HEK293T (cell line): ENCODE measurements at regions not wholly inside any gene's neighbourhood (a gene's known extent, or its start where the extent isn't known, plus 50 kb on each side); places are given as distances from the start of the nearest gene placed in this dataset.

Experiments used
- CTCF ChIA-PET: fragments of 350-600 bp; formaldehyde crosslinking; extraction: SDS; loops from one replicate; lab custom pipeline; 2021; ENCODE audit warnings: antibody characterized with exemption, inconsistent platforms; lab: Yijun Ruan, JAX
- POLR2A ChIA-PET: fragments of 350-600 bp; formaldehyde crosslinking; extraction: SDS; loops from one replicate; lab custom pipeline; 2020; ENCODE audit warnings: antibody characterized with exemption, inconsistent platforms; lab: Yijun Ruan, JAX
- DNase-seq: peaks from one replicate; pipeline ENCODE4 v3.0.0; 2012; ENCODE audit warnings: mixed read lengths; ENCODE audit errors: extremely low spot score
- ARNT ChIP-seq: fragments of 450-650 bp; IDR thresholded peaks from 2 replicates; pipeline ENCODE4 v1.6.1; 2017; ENCODE audit warnings: mild to moderate bottlenecking
- BHLHE40 ChIP-seq: fragments of 450-650 bp; IDR thresholded peaks from 2 replicates; pipeline ENCODE4 v1.6.1; 2016; ENCODE audit warnings: mild to moderate bottlenecking, moderate library complexity, borderline replicate concordance
- CTBP1 ChIP-seq: fragments of 450-650 bp; IDR thresholded peaks from 2 replicates; pipeline ENCODE4 v1.6.1; 2016; ENCODE audit warnings: borderline replicate concordance
- ELF4 ChIP-seq: fragments of 450-650 bp; IDR thresholded peaks from 2 replicates; pipeline ENCODE4 v1.6.1; 2017; ENCODE audit warnings: antibody characterized with exemption
- FOXA1 ChIP-seq: fragments of 450-650 bp; IDR thresholded peaks from 2 replicates; pipeline ENCODE4 v1.6.1; 2016; ENCODE audit warnings: mild to moderate bottlenecking
- FOXK2 ChIP-seq: fragments of 450-650 bp; IDR thresholded peaks from 2 replicates; pipeline ENCODE4 v1.6.1; 2016; ENCODE audit warnings: mild to moderate bottlenecking
- FOXM1 ChIP-seq: fragments of 450-650 bp; IDR thresholded peaks from 2 replicates; pipeline ENCODE4 v1.6.1; 2017; ENCODE audit warnings: mild to moderate bottlenecking, borderline replicate concordance
- HDGF ChIP-seq: fragments of 450-650 bp; IDR thresholded peaks from 2 replicates; pipeline ENCODE4 v1.6.1; 2017; ENCODE audit warnings: antibody characterized with exemption, borderline replicate concordance
- L3MBTL2 ChIP-seq: fragments of 450-650 bp; conservative IDR thresholded peaks from 2 replicates; pipeline ENCODE4 v1.6.1; 2016; ENCODE audit warnings: mild to moderate bottlenecking
- LEF1 ChIP-seq: fragments of 450-650 bp; IDR thresholded peaks from 2 replicates; pipeline ENCODE4 v1.6.1; 2017; ENCODE audit warnings: mild to moderate bottlenecking, borderline replicate concordance
- NFRKB ChIP-seq: fragments of 450-650 bp; IDR thresholded peaks from 2 replicates; pipeline ENCODE4 v1.6.1; 2016; ENCODE audit warnings: mild to moderate bottlenecking, moderate library complexity
- SP1 ChIP-seq: fragments of 450-650 bp; IDR thresholded peaks from 2 replicates; pipeline ENCODE4 v1.6.1; 2017
- SUZ12 ChIP-seq: fragments of 450-650 bp; IDR thresholded peaks from 2 replicates; pipeline ENCODE4 v1.6.1; 2016; ENCODE audit warnings: mild to moderate bottlenecking
- TARDBP ChIP-seq: fragments of 450-650 bp; IDR thresholded peaks from 2 replicates; pipeline ENCODE4 v1.6.1; 2016
- ZNF384 ChIP-seq: fragments of 450-650 bp; IDR thresholded peaks from 2 replicates; pipeline ENCODE4 v1.6.1; 2016
- TF ChIP-seq, protein P1 (sequence below): fragments of 450-650 bp; IDR thresholded peaks from 2 replicates; pipeline ENCODE4 v1.6.1; 2016

DNA sequence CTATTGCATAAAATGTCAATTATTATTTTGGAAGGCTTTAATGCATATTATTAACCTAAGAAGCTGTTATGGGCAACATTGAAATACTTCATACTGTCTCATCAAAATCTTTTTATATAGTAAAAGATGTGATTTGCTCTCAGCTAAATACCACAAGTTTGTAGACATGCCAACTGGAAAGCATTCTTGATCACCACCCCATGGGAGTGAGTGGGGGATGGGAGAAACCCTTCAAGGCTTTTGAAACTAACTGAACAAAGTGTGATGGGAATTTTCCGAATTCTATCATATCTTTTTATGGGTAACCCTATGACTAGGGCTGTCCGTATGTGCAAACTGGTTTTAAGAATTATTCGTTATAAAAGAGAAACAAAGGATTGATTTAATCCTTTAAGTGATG is 377.3 kb upstream of the JAG1 start:
- CTCF ChIA-PET: no interaction called here
- TF ChIP-seq SP1 (no peak), SUZ12 (no peak), L3MBTL2 (no peak), CTBP1 (no peak), FOXM1 (no peak), ZNF384 (no peak), ARNT (no peak)
- TF ChIP-seq, protein P1, sequence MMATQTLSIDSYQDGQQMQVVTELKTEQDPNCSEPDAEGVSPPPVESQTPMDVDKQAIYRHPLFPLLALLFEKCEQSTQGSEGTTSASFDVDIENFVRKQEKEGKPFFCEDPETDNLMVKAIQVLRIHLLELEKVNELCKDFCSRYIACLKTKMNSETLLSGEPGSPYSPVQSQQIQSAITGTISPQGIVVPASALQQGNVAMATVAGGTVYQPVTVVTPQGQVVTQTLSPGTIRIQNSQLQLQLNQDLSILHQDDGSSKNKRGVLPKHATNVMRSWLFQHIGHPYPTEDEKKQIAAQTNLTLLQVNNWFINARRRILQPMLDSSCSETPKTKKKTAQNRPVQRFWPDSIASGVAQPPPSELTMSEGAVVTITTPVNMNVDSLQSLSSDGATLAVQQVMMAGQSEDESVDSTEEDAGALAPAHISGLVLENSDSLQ: no peak
- DNase-seq: no peak
- POLR2A ChIA-PET: no interaction called here

DNA sequence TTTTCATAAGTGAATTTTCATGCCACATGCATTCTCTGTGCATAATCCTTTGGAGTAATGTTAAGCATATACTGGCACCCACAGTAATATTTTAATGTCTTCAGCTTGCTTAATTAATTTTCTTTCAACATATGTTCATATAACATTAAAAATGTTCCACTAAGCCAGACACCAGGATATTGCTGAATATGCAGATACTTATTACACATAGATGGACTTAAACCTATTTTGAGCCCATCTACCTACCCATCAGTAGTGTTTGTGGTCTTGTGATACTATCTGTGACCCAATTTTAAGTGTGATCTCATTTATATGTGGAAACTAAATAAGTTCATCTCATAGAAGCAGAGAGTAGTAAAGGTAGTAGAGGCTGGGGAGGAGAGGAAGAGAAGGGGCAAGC is 379.5 kb upstream of the JAG1 start:
- ChIA-PET POLR2A (no interaction called here), CTCF (no interaction called here)
- DNase-seq: no peak
- no peak for TF ChIP-seq L3MBTL2
- TF ChIP-seq, protein P1: no peak
- no peak for TF ChIP-seq FOXM1
- TF ChIP-seq NFRKB: no peak
- TF ChIP-seq ZNF384: no peak
- TF ChIP-seq FOXA1: no peak
- no peak for TF ChIP-seq FOXK2
- no peak for TF ChIP-seq TARDBP
- TF ChIP-seq ELF4: no peak
- no peak for TF ChIP-seq BHLHE40
- TF ChIP-seq SP1: no peak
- no peak for TF ChIP-seq ARNT
- TF ChIP-seq LEF1: no peak
- TF ChIP-seq SUZ12: no peak
- no peak for TF ChIP-seq CTBP1
- no peak for TF ChIP-seq HDGF

DNA sequence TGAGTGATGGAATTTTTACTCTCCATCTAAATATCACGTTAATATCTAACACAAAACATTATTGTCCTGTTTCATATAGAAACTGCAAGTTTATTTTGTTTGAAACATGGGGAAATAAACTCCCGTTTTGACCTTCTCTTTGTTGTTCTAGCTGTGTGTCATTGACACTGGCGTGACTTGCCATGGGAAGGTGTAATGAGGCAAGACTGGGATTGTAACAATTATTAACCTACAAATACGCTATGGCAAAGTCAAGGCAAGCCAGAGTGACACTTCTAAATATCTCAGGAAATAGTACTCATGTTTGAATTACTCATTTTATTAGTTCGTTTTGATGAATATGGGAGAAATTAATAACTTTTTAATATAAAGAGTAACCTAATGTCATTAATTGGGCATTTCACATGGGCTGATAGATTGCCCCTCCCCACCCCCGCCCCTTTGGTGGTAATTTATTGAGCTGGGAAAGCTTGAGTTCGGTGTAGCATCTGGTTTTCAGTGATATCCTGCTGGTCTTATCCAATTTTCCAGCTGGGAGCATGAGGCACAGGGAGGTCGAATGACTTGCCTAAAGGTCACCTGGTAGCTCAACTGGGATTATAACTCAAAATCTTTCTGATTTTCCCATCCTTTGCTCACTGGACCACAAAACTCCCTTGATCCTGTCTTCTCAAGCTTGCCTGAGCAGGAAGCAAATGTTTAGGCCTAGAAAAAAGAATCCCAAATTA is 380.6 kb upstream of the JAG1 start:
- TF ChIP-seq HDGF (no peak), SP1 (no peak), ZNF384 (no peak), BHLHE40 (no peak), FOXK2 (no peak), FOXA1 (no peak), L3MBTL2 (no peak), SUZ12 (no peak), CTBP1 (no peak), TARDBP (no peak)
- DNase-seq: no peak
- ChIA-PET CTCF (no interaction called here), POLR2A (no interaction called here)

DNA sequence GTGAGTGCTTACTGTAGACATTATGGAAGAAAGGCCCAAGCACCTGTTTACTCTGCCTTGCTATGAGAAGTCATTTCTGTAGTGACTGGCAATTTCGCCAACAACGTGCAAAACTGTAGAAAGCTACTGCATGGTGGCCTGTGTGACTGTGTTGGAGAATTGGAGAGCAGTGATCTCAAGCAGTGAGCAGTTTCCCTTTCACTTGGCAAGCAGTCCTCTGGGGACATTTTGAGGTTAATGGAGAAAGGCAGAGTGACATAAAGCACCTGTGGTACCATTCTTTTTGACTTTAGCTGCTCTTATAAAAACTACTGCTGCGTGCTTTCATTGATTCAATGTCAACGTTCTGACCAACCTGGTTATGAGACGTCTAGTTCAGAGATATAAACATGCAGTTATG is 382.6 kb upstream of the JAG1 start:
- DNase-seq: no peak
- ChIA-PET CTCF (no interaction called here), POLR2A (no interaction called here)
- TF ChIP-seq SUZ12 (no peak), L3MBTL2 (no peak), FOXA1 (no peak), FOXK2 (no peak), HDGF (no peak), BHLHE40 (no peak)
- TF ChIP-seq, protein P1: no peak

DNA sequence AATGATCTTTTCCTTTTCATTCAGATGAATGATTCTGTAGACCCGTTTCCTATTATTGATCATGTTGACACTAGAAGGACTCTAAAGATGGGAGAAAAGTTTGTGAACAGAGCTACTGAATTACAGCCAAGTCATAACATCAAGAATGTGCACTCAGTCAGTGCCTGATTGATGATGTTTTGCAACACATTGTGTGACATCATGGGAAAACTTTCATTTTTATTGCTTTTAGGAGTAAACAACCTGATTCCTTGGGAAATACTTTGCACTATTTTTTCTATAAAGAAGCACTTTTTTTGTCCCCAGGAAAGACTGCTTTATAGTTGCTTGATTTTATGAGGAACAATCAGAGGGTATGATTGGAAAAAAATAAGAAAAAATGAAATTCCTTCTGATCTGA is 383.8 kb upstream of the JAG1 start:
- DNase-seq: no peak
- POLR2A ChIA-PET: no interaction called here
- TF ChIP-seq ARNT (no peak), NFRKB (no peak), ELF4 (no peak), SP1 (no peak)
- CTCF ChIA-PET: no interaction called here

DNA sequence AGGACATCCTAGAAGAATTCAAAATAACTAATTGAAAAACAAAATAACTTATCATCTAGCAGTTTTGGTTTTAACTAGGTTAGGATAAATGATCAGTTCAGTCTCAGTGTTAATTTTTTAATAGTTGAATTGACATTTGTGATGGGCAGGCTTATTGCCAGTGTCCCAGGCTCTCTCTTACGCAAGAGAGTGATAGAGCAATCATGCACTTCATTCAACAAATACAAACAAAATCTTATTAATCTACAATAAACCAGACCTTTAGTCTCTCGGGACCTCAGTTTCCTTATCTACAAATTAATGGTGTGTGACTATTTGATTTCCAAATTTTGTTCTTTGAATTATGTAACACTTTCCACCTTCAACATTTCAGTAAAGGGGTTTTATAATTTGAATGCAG is 385.9 kb upstream of the JAG1 start:
- POLR2A ChIA-PET: no interaction called here
- CTCF ChIA-PET: no interaction called here
- TF ChIP-seq FOXK2 (no peak), FOXM1 (no peak), BHLHE40 (no peak), HDGF (no peak), L3MBTL2 (no peak), CTBP1 (no peak), ELF4 (no peak), FOXA1 (no peak), LEF1 (no peak), ZNF384 (no peak), ARNT (no peak), SUZ12 (no peak), NFRKB (no peak), TARDBP (no peak), SP1 (no peak)
- TF ChIP-seq, protein P1: no peak
- no peak for DNase-seq
